Loucy (cell line): ENCODE measurements at regions not wholly inside any gene's neighbourhood (a gene's known extent, or its start where the extent isn't known, plus 50 kb on each side); places are given as distances from the start of the nearest gene placed in this dataset.

Source experiments
- H2AFZ ChIP-seq: fragments of 200-600 bp; sonication (generic); 2 replicates; pipeline ENCODE4 v1.6.0; 2016; ENCODE audit warnings: antibody characterized with exemption, mild to moderate bottlenecking, low read length, moderate library complexity
- H3F3A ChIP-seq: fragments of 200-600 bp; 2 replicates; pipeline ENCODE4 v1.6.0; 2016; ENCODE audit warnings: antibody characterized with exemption, low read depth, mild to moderate bottlenecking
- H3K27me3 ChIP-seq: fragments of 200-600 bp; sonication (generic); 2 replicates; pipeline ENCODE4 v1.6.1; 2014; ENCODE audit warnings: low read length, mild to moderate bottlenecking; ENCODE audit not compliant: insufficient read depth, poor library complexity, severe bottlenecking
- H3K36me3 ChIP-seq: fragments of 200-600 bp; sonication (generic); 2 replicates; pipeline ENCODE4 v1.6.1; 2016; ENCODE audit warnings: low read length; ENCODE audit not compliant: insufficient read depth
- H3K4me1 ChIP-seq: fragments of 200-600 bp; sonication (generic); 2 replicates; pipeline ENCODE4 v1.5.1; 2014; ENCODE audit warnings: low read length, mild to moderate bottlenecking; ENCODE audit not compliant: insufficient read depth, poor library complexity, severe bottlenecking
- H3K4me2 ChIP-seq: fragments of 200-600 bp; sonication (generic); 2 replicates; pipeline ENCODE4 v1.6.0; 2014; ENCODE audit warnings: antibody characterized with exemption, low read length, low read depth, mild to moderate bottlenecking; ENCODE audit not compliant: poor library complexity, severe bottlenecking
- H3K4me3 ChIP-seq: fragments of 200-600 bp; sonication (generic); 2 replicates; pipeline ENCODE4 v1.5.1; 2014; ENCODE audit warnings: low read length, mild to moderate bottlenecking, mixed read lengths; ENCODE audit not compliant: poor library complexity, severe bottlenecking
- H3K79me2 ChIP-seq: fragments of 200-600 bp; sonication (generic); 2 replicates; pipeline ENCODE4 v1.6.1; 2014; ENCODE audit warnings: low read length; ENCODE audit not compliant: insufficient read depth
- H3K9ac ChIP-seq: fragments of 200-600 bp; sonication (generic); 2 replicates; pipeline ENCODE4 v1.6.0; 2014; ENCODE audit warnings: mild to moderate bottlenecking, low read depth, low read length, moderate library complexity; ENCODE audit not compliant: poor library complexity, severe bottlenecking
- H3K9me2 ChIP-seq: fragments of 200-600 bp; sonication (generic); replicated peaks from 2 replicates; pipeline ENCODE4 v1.6.1; 2016; ENCODE audit warnings: low read depth, low read length, mixed read lengths
- H3K9me3 ChIP-seq: fragments of 200-600 bp; sonication (generic); 2 replicates; pipeline ENCODE4 v1.6.1; 2014; ENCODE audit warnings: mild to moderate bottlenecking, antibody characterized with exemption, low read length, low read depth; ENCODE audit not compliant: insufficient read depth
- H4K20me1 ChIP-seq: fragments of 200-600 bp; sonication (generic); 2 replicates; pipeline ENCODE4 v1.6.0; 2014; ENCODE audit warnings: antibody characterized with exemption, low read length, mild to moderate bottlenecking; ENCODE audit not compliant: insufficient read depth, poor library complexity, severe bottlenecking
- EZH2phosphoT487 ChIP-seq: fragments of 200-600 bp; IDR thresholded peaks from 2 replicates; pipeline ENCODE4 v1.6.1; 2018; ENCODE audit warnings: antibody characterized with exemption, mild to moderate bottlenecking, moderate library complexity, borderline replicate concordance
- TF ChIP-seq, protein P1 (sequence below): fragments of 200-600 bp; sonication (generic); conservative IDR thresholded peaks from 2 replicates; pipeline ENCODE4 v1.5.1; 2014; ENCODE audit warnings: mild to moderate bottlenecking, antibody characterized with exemption, low read length

GRCh38 chr2:237199082-237199481 is 113.4 kb downstream of the COPS8 start:
- Histone ChIP-seq H3K9me3 (no peaks in the 10 kb centered on the region), H3K27me3 (no peaks in the 10 kb centered on the region), H3K9me2 (no peaks in the 10 kb centered on the region), H4K20me1 (no peaks in the 10 kb centered on the region), H3K4me1 (no peaks in the 10 kb centered on the region), H3K4me2 (no peak overlapping the region), H3K4me3 (no peak overlapping the region), H3K36me3 (no peaks in the 10 kb centered on the region), H3K79me2 (no peaks in the 10 kb centered on the region), H3F3A (no peaks in the 10 kb centered on the region), H3K9ac (no peak overlapping the region), H2AFZ (no peak overlapping the region)
- no peak for TF ChIP-seq EZH2phosphoT487
- TF ChIP-seq, protein P1, sequence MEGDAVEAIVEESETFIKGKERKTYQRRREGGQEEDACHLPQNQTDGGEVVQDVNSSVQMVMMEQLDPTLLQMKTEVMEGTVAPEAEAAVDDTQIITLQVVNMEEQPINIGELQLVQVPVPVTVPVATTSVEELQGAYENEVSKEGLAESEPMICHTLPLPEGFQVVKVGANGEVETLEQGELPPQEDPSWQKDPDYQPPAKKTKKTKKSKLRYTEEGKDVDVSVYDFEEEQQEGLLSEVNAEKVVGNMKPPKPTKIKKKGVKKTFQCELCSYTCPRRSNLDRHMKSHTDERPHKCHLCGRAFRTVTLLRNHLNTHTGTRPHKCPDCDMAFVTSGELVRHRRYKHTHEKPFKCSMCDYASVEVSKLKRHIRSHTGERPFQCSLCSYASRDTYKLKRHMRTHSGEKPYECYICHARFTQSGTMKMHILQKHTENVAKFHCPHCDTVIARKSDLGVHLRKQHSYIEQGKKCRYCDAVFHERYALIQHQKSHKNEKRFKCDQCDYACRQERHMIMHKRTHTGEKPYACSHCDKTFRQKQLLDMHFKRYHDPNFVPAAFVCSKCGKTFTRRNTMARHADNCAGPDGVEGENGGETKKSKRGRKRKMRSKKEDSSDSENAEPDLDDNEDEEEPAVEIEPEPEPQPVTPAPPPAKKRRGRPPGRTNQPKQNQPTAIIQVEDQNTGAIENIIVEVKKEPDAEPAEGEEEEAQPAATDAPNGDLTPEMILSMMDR, result no peak

GRCh38 chr2:237199577-237199976 is 113.9 kb downstream of the COPS8 start:
- Histone ChIP-seq H2AFZ (no peak overlapping the region), H3K9me2 (no peaks in the 10 kb centered on the region), H3K27me3 (no peaks in the 10 kb centered on the region), H3F3A (no peaks in the 10 kb centered on the region), H3K4me1 (no peaks in the 10 kb centered on the region), H3K4me2 (no peak overlapping the region), H3K9ac (no peak overlapping the region), H4K20me1 (no peaks in the 10 kb centered on the region), H3K79me2 (no peaks in the 10 kb centered on the region), H3K36me3 (no peaks in the 10 kb centered on the region), H3K4me3 (no peak overlapping the region), H3K9me3 (no peaks in the 10 kb centered on the region)
- no peak for TF ChIP-seq EZH2phosphoT487
- TF ChIP-seq, protein P1, result no peak

DNA sequence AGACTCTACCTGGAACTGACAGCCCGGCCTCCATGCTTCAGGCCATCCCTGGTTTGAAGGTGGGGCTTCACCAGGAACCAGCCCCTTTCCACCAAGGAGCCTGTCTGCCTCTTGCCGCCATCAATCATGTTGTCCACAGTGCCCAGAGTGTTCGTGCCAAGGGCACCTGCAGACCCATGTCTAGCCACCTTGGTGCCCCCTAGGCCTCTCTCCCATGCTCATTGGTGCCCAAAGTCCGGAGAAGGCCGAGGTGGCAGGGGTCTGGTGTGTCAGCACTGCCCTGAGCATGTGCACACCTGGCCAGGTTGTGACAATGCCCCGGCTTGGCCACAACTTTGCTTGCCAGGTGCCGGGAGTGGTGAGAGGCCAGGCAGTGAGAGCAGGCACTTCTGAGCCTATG is 114.8 kb downstream of the COPS8 start:
- no peak overlapping the region for H2AFZ ChIP-seq
- TF ChIP-seq, protein P1, result no peak
- TF ChIP-seq EZH2phosphoT487, result no peak
- H3K4me3 ChIP-seq, result no peak overlapping the region
- H3K4me2 ChIP-seq, result no peak overlapping the region
- H3K9ac ChIP-seq, result no peak overlapping the region
- no peaks in the 10 kb centered on the region for H3K36me3 ChIP-seq
- no peaks in the 10 kb centered on the region for H3F3A ChIP-seq
- H3K4me1 ChIP-seq, result no peaks in the 10 kb centered on the region
- H3K9me3 ChIP-seq, result no peaks in the 10 kb centered on the region
- H3K27me3 ChIP-seq, result no peaks in the 10 kb centered on the region
- no peaks in the 10 kb centered on the region for H4K20me1 ChIP-seq
- H3K79me2 ChIP-seq, result no peaks in the 10 kb centered on the region
- H3K9me2 ChIP-seq, result no peaks in the 10 kb centered on the region
